A673 (cell line): ENCODE measurements at regions not wholly inside any gene's neighbourhood (a gene's known extent, or its start where the extent isn't known, plus 50 kb on each side); places are given as distances from the start of the nearest gene placed in this dataset.

Experiments used
- CTCF ChIP-seq: fragments of 300-800, 200-600 bp; sonication (generic); conservative IDR thresholded peaks from 2 replicates; pipeline ENCODE4 v1.5.1; 2017; ENCODE audit warnings: low read depth, mild to moderate bottlenecking, antibody characterized with exemption, low read length, moderate library complexity, mixed read lengths
- EZH2 ChIP-seq: fragments of 200-600 bp; sonication (generic); IDR thresholded peaks from 2 replicates; pipeline ENCODE4 v1.6.1; 2017; ENCODE audit warnings: borderline replicate concordance, low read depth, mild to moderate bottlenecking, mixed read lengths, antibody characterized with exemption, low read length; ENCODE audit not compliant: poor library complexity, severe bottlenecking

DNA sequence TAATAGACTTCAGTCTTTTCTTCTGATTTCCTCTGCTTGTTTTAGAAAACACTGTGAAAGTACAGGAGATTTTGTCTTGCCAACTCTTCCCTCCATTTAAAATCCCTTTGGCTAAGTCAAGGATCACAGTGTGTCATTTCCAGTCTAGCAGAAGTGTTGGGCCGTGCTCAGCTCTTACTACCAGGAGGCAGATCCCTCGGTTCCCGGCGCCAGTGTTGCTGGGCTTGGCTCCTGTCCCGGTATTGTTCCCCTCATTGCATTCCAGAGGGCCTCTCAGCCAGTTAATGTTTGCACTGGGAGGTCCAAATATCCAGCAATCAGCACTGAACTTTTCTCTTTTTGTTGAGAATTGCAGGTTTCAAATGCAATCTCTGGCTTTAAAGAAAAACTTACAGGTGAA is 612.1 kb upstream of the MGMT start:
- TF ChIP-seq CTCF, result no peak
- TF ChIP-seq EZH2, result no peak
